GM18909 (cell line): ENCODE measurements at regions not wholly inside any gene's neighbourhood (a gene's known extent, or its start where the extent isn't known, plus 50 kb on each side); places are given as distances from the start of the nearest gene placed in this dataset.

Experiments
- ATAC-seq: cut with Tn5 transposase; IDR thresholded peaks from one replicate; pipeline ENCODE4 v1.9.1; 2021; ENCODE audit warnings: mild to moderate bottlenecking; ENCODE audit not compliant: unreplicated experiment, poor library complexity

GRCh38 chr15:94671858-94672532 lies 440.6 kb downstream of the MCTP2 start:
- ATAC-seq: no peak

GRCh38 chr15:94673801-94674200 lies 442.4 kb downstream of the MCTP2 start:
- ATAC-seq: no peak

- no peak for ATAC-seq
These were observed 442.9 kb downstream of the MCTP2 start for GRCh38 chr15:94674296-94674695.

GRCh38 chr15:94677202-94677790 lies 445.9 kb downstream of the MCTP2 start:
- no peak for ATAC-seq

- no peak for ATAC-seq
These were observed 450.8 kb downstream of the MCTP2 start for GRCh38 chr15:94682171-94682570.

GRCh38 chr15:94683902-94684301 lies 452.5 kb downstream of the MCTP2 start:
- no peak for ATAC-seq

- ATAC-seq: no peak
These were observed 459.8 kb downstream of the MCTP2 start for GRCh38 chr15:94691169-94691568.

- ATAC-seq: no peak
These were observed 461.3 kb downstream of the MCTP2 start for GRCh38 chr15:94692710-94693109.

GRCh38 chr15:94700211-94700610 lies 468.9 kb downstream of the MCTP2 start:
- ATAC-seq: no peak

- ATAC-seq: no peak
These were observed 470.1 kb downstream of the MCTP2 start for GRCh38 chr15:94701281-94701985.

- no peak for ATAC-seq
These were observed 472.2 kb downstream of the MCTP2 start for GRCh38 chr15:94703596-94703995.

GRCh38 chr15:94704421-94704820 lies 473.1 kb downstream of the MCTP2 start:
- no peak for ATAC-seq

- ATAC-seq: no peak
These were observed 473.6 kb downstream of the MCTP2 start for GRCh38 chr15:94704946-94705345.

- ATAC-seq: no peak
These were observed 478.0 kb downstream of the MCTP2 start for GRCh38 chr15:94709319-94709718.

- no peak for ATAC-seq
These were observed 490.8 kb downstream of the MCTP2 start for GRCh38 chr15:94722024-94722636.

- ATAC-seq: no peak
These were observed 492.4 kb downstream of the MCTP2 start for GRCh38 chr15:94723801-94724200.

- no peak for ATAC-seq
These were observed 499.9 kb downstream of the MCTP2 start for GRCh38 chr15:94731286-94731685.

- ATAC-seq: no peak
These were observed 503.1 kb downstream of the MCTP2 start for GRCh38 chr15:94734460-94734859.

GRCh38 chr15:94736236-94736635 lies 504.9 kb downstream of the MCTP2 start:
- ATAC-seq: no peak

- ATAC-seq: no peak
These were observed 508.3 kb downstream of the MCTP2 start for GRCh38 chr15:94739639-94740038.

- ATAC-seq: no peak
These were observed 509.1 kb downstream of the MCTP2 start for GRCh38 chr15:94740469-94740868.
